Upper lobe of left lung (tissue), 6 donors: ENCODE measurements at regions not wholly inside any gene's neighbourhood (a gene's known extent, or its start where the extent isn't known, plus 50 kb on each side); places are given as distances from the start of the nearest gene placed in this dataset.

Experiments
- ATAC-seq, 2 donors: fragments of 200-7000 bp; cut with Tn5 transposase; one replicate each; pipeline ENCODE4 v1.9.1; 2022; ENCODE audit warnings: mild to moderate bottlenecking in 2 of 2, moderate library complexity in 2 of 2; ENCODE audit not compliant: low FRiP score in 2 of 2
- DNase-seq, 2 donors: peaks; one replicate each; pipeline ENCODE4 v3.0.0-alpha.2; 2019 to 2020
- H3K27ac ChIP-seq, 4 donors: fragments of 200-600 bp; sonication (generic); one replicate each; pipeline ENCODE4 v1.5.1; 2016 to 2019
- H3K27me3 ChIP-seq, 4 donors: fragments of 200-600 bp; sonication (generic); one replicate each; pipeline ENCODE4 v1.5.1; 2017 to 2019
- H3K36me3 ChIP-seq, 4 donors: fragments of 200-600 bp; sonication (generic); one replicate each; pipeline ENCODE4 v1.5.1; 2016 to 2019
- H3K4me1 ChIP-seq, 4 donors: fragments of 200-600 bp; sonication (generic); one replicate each; pipeline ENCODE4 v1.5.1; 2018 to 2019
- H3K4me3 ChIP-seq, 4 donors: fragments of 200-600 bp; sonication (generic); one replicate each; pipeline ENCODE4 v1.5.1; 2017 to 2019; ENCODE audit warnings: mild to moderate bottlenecking in 2 of 4, moderate library complexity in 1 of 4
- H3K9me3 ChIP-seq, 4 donors: fragments of 200-600 bp; sonication (generic); one replicate each; pipeline ENCODE4 v1.5.1; 2018 to 2019
- EP300 ChIP-seq, 4 donors: sonication (generic); formaldehyde crosslinking; IDR thresholded peaks; one replicate each; pipeline ENCODE4 v1.5.1; 2017; ENCODE audit warnings: antibody characterized with exemption in 4 of 4, control low read depth in 2 of 4
- POLR2A ChIP-seq, 4 donors: fragments of 450-650 bp; IDR thresholded peaks; one replicate each; pipeline ENCODE4 v1.5.1; 2016 to 2017; ENCODE audit warnings: antibody characterized with exemption in 4 of 4, mild to moderate bottlenecking in 2 of 4
- POLR2AphosphoS5 ChIP-seq, 2 donors: sonication (generic); formaldehyde crosslinking; IDR thresholded peaks; one replicate each; pipeline ENCODE4 v1.5.1; 2017; ENCODE audit warnings: antibody characterized with exemption in 2 of 2
- WGBS, 2 donors: methylation state at CpG; one replicate each; pipeline ENCODE4 v1.1.5; 2017 to 2018; 5-methylcytosine and 5-hydroxymethylcytosine counted together
- TF ChIP-seq, protein P1 (sequence below), 6 experiments: fragments of 450-650 bp in 4 of 6; fragments of 200-600 bp in 2 of 6; sonication (generic) in 2 of 6; IDR thresholded peaks; one replicate each; pipeline ENCODE4 v1.5.1; 2016 to 2019; ENCODE audit warnings: antibody characterized with exemption in 6 of 6
- donor health status: DM: no; HTN: no; CAD: no; lungs with moderate emphysema.
- donor health status: DM: no; HTN: yes; CAD: no; lungs with severe emphysema.

DNA sequence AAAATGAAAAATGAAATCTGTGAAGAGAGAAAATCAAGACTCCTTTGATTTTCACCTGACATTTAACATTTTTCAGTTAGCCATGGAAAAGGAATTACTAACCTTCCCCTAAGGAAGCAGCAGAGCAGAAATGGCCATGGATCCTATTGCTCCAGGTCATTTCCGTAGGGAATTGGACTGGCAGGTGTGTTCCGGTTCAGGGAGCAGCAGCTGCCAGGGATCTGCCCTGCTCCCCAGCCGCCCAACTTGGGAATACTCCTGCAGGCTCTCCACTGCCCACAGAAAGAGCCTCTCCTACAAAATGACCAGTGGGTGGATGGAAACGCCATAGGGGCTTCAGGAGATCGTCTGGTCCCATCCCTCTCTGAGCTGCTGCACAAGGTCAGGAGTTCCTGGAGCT, 86.0 kb upstream of the MAPK4 start:
- ATAC-seq (no peak), DNase-seq (peak in 1 of 2 donors; percentile 1)
- Histone ChIP-seq H3K36me3 (no peaks in the 10 kb centered on the region), H3K4me3 (no peak overlapping the region), H3K9me3 (no peaks in the 10 kb centered on the region), H3K4me1 (no peaks in the 10 kb centered on the region), H3K27me3 (no peaks in the 10 kb centered on the region), H3K27ac (no peak overlapping the region)
- no peak for TF ChIP-seq EP300 (IDR thresholded peaks at IDR 0.05)
- TF ChIP-seq POLR2A (IDR thresholded peaks at IDR 0.05) = no peak
- TF ChIP-seq POLR2AphosphoS5 (IDR thresholded peaks at IDR 0.05) = no peak
- TF ChIP-seq, protein P1, sequence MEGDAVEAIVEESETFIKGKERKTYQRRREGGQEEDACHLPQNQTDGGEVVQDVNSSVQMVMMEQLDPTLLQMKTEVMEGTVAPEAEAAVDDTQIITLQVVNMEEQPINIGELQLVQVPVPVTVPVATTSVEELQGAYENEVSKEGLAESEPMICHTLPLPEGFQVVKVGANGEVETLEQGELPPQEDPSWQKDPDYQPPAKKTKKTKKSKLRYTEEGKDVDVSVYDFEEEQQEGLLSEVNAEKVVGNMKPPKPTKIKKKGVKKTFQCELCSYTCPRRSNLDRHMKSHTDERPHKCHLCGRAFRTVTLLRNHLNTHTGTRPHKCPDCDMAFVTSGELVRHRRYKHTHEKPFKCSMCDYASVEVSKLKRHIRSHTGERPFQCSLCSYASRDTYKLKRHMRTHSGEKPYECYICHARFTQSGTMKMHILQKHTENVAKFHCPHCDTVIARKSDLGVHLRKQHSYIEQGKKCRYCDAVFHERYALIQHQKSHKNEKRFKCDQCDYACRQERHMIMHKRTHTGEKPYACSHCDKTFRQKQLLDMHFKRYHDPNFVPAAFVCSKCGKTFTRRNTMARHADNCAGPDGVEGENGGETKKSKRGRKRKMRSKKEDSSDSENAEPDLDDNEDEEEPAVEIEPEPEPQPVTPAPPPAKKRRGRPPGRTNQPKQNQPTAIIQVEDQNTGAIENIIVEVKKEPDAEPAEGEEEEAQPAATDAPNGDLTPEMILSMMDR (IDR thresholded peaks at IDR 0.05) = no peak
- WGBS, 2 donors = 82 to 86% methylated on average over 4 to 5 of the region's 5 CpGs

DNA sequence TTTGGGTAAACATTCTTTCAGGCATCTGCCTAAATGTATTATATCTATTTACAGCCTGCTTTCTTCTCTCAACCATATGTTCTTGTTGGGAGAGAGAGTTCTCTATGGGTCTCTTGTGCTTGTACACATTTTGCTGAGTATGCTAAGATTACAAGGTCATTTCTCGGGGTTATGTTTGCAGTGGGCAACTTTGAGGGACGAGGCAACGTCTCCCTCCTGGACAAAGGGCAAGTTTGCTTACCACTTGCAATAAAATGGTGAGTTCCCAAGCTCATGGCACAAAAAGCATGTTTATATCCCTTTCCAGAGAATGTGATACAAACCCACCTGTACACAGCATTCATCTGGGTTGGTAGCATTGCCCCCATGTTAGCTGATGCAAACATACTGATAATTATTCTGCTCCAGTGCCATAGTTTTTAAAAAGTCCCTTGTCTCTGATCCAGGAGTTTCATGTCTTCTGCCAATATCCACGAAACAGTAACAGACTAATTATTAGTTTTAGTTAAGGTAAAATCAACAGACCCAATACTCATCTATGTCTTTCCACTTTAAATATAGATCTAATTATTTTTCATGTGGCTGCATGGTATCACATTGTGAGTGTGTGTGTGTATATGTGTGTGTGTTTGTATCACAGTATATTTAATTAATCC, 84.2 kb upstream of the MAPK4 start:
- no peaks in the 10 kb centered on the region for H3K9me3 ChIP-seq
- DNase-seq = no peak
- H3K4me3 ChIP-seq = no peak overlapping the region
- no peak for ATAC-seq
- H3K27me3 ChIP-seq = no peaks in the 10 kb centered on the region
- H3K4me1 ChIP-seq = no peaks in the 10 kb centered on the region
- WGBS, 2 donors = 60 to 62% methylated on average over 4 of the region's 4 CpGs
- no peak for TF ChIP-seq POLR2A (IDR thresholded peaks at IDR 0.05)
- no peak for TF ChIP-seq EP300 (IDR thresholded peaks at IDR 0.05)
- TF ChIP-seq POLR2AphosphoS5 (IDR thresholded peaks at IDR 0.05) = no peak
- TF ChIP-seq, protein P1 (IDR thresholded peaks at IDR 0.05) = no peak
- no peaks in the 10 kb centered on the region for H3K36me3 ChIP-seq
- no peak overlapping the region for H3K27ac ChIP-seq

DNA sequence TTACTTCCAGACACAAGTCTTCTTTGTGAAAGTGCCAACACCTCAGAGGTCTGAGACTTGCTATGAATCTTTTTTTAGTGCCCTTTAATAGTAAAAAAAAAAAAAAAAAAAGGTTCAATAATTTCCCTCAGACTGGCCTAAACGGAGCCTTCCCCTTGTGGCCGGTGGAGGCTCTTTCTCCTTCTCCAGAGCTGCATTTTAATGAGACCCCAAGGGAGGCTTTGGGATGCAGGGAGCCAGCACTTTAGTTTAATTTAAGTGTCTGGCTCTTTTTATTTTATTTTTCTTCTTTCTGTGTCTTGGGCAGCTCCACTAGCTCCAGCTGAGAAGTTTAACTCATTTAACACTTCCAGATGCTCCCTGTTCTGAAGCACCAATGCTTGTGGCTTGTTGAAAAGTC, 67.8 kb upstream of the MAPK4 start:
- ATAC-seq (no peak), DNase-seq (no peak)
- Histone ChIP-seq H3K27me3 (no peaks in the 10 kb centered on the region), H3K36me3 (no peaks in the 10 kb centered on the region), H3K9me3 (no peaks in the 10 kb centered on the region), H3K27ac (no peak overlapping the region), H3K4me3 (no peak overlapping the region), H3K4me1 (no peaks in the 10 kb centered on the region)
- WGBS, 2 donors = 42 to 71% methylated on average over 2 of the region's 2 CpGs
- TF ChIP-seq POLR2AphosphoS5 (IDR thresholded peaks at IDR 0.05) = no peak
- no peak for TF ChIP-seq POLR2A (IDR thresholded peaks at IDR 0.05)
- TF ChIP-seq, protein P1 (IDR thresholded peaks at IDR 0.05) = no peak
- TF ChIP-seq EP300 (IDR thresholded peaks at IDR 0.05) = no peak

DNA sequence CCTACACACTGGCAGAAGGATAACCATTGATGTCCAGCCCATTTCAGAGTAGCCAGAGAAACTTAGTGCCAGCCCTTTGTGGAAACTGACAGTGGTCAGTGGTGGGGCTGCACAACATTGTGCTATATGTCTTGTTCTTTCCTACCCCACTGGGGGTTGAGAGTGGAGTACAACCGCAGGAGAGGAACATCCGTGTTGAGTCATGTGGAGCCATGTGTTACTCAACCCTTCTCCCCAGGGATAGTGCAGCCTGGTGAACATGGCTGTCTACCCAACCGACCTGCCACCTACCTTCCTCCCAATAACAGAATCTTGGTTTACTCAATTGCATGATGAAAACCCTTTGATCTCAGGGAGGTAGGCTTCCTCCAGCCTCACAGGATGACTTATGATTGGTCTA, 65.3 kb upstream of the MAPK4 start:
- DNase-seq (no peak), ATAC-seq (no peak)
- H3K27me3 ChIP-seq = no peaks in the 10 kb centered on the region
- 81 to 87% methylated on average over 3 of the region's 3 CpGs for WGBS, 2 donors
- H3K27ac ChIP-seq = no peak overlapping the region
- TF ChIP-seq POLR2A (IDR thresholded peaks at IDR 0.05) (no peak), EP300 (IDR thresholded peaks at IDR 0.05) (no peak), POLR2AphosphoS5 (IDR thresholded peaks at IDR 0.05) (no peak)
- TF ChIP-seq, protein P1 (IDR thresholded peaks at IDR 0.05) = no peak
- no peaks in the 10 kb centered on the region for H3K4me1 ChIP-seq
- H3K9me3 ChIP-seq = no peaks in the 10 kb centered on the region
- H3K36me3 ChIP-seq = no peaks in the 10 kb centered on the region
- H3K4me3 ChIP-seq = no peak overlapping the region

DNA sequence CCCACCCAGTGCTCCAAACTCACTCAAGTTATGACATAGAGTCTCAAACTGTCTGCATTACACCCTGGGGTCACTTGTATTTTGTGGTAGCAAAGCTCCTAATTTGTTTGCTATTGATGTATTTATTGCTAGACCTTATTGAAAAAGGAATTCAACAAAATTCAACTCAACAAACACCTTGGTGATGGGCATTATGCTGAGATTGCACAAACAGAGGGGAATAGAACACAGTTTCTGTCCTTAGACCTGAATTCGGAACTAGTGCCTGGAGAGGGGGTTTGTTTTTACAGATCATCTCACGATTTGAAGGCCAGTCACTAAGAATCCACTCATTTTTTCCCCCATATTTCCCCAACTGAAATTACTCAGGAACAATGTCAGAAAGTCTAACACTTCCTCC, 53.5 kb upstream of the MAPK4 start:
- H3K9me3 ChIP-seq = no peaks in the 10 kb centered on the region
- no peaks in the 10 kb centered on the region for H3K27me3 ChIP-seq
- H3K36me3 ChIP-seq = no peaks in the 10 kb centered on the region
- TF ChIP-seq POLR2A (IDR thresholded peaks at IDR 0.05) (no peak), EP300 (IDR thresholded peaks at IDR 0.05) (no peak), POLR2AphosphoS5 (IDR thresholded peaks at IDR 0.05) (no peak)
- TF ChIP-seq, protein P1 (IDR thresholded peaks at IDR 0.05) = no peak
- no peaks in the 10 kb centered on the region for H3K4me1 ChIP-seq
- 76 to 79% methylated on average over 2 of the region's 2 CpGs for WGBS, 2 donors
- no peak for ATAC-seq
- H3K27ac ChIP-seq = no peak overlapping the region
- H3K4me3 ChIP-seq = no peak overlapping the region
- DNase-seq = no peak
